ENCODE measurements at regions not wholly inside any gene's neighbourhood (a gene's known extent, or its start where the extent isn't known, plus 50 kb on each side); places are given as distances from the start of the nearest gene placed in this dataset.
"Not testable (repeated sequence)": the region's sequence is repeated elsewhere in the genome, so short reads cannot be mapped to it uniquely, and the experiment has no call there.

DNA sequence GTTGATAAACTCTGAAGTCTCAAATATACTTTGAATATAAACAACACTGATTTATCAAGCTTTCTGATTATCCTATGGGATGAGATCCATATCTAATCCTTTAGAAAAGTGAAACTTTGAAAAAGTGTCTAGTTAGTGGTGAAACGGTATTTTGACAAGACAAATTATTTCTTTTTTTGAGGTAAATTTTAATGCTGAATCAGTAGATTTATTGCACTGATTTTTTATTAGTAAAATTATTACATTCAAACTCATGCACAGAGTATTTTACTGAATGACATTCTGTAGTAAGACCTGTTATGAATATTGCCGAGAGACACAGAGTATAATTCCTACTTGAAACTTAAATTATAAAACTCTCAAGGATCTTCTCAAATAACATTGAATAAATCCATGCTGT is 679.1 kb upstream of the SPRY2 start:
- no peaks in the 10 kb centered on the region for H3K36me3 ChIP-seq
- no peak overlapping the region for H3K4me3 ChIP-seq
- no peak overlapping the region for H3K27ac ChIP-seq
- peaks cover 3% of the 10 kb centered on the region; the same call in 1 of the 2 replicates for H3K4me1 ChIP-seq
- H3K9me3 ChIP-seq (replicated peaks): no peaks in the 10 kb centered on the region; the same call in 1 of the 2 replicates
- no peak for DNase-seq
- H3K27me3 ChIP-seq: no peaks in the 10 kb centered on the region

GRCh38 chr13:81018936-81019335 is 678.0 kb upstream of the SPRY2 start:
- Histone ChIP-seq H3K27ac (no peak overlapping the region), H3K9me3 (replicated peaks) (no peaks in the 10 kb centered on the region; the same call in 1 of the 2 replicates), H3K36me3 (no peaks in the 10 kb centered on the region), H3K4me3 (no peak overlapping the region), H3K4me1 (peaks cover 3% of the 10 kb centered on the region; the same call in 1 of the 2 replicates), H3K27me3 (no peaks in the 10 kb centered on the region)
- DNase-seq: no peak

DNA sequence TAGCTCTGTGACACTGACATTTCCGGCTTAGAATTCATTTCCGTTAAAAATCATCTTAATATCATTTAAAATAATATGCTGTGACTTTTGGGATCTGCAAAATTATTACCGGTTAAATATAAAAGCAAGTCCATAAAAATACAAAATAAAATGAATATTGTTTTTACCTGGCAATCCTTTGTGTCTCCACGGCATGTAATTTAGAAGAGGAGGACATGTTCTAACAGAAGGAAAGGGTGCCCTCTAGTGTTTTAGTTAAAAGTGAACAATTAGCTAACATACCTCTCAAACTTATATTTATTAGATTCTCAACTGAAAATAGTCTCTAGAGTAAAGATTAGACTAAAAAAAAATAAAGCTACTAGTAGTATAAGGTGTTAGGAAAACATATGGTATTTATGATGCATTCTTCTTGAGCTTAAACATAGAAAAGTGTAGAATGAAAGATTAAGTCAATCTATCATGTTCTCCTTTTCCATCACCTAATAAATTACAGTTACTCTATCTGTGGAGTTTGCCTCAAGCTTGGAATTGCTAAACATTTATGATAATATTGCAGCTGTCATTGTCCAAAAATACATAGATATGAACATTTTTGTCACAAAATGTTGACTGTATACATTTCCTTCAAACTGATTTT is 676.7 kb upstream of the SPRY2 start:
- Histone ChIP-seq H3K27ac (0 out of 2 replicates have a peak overlapping the region, but pooled peaks have one; percentile 1), H3K4me1 (peaks cover 3% of the 10 kb centered on the region; the same call in 1 of the 2 replicates), H3K27me3 (no peaks in the 10 kb centered on the region), H3K36me3 (no peaks in the 10 kb centered on the region), H3K4me3 (peak overlapping the region; percentile 18; the same call in 1 of the 2 replicates), H3K9me3 (replicated peaks) (no peaks in the 10 kb centered on the region; the same call in 1 of the 2 replicates)
- peak in 1 of 2 experiments; percentile 75 for DNase-seq

DNA sequence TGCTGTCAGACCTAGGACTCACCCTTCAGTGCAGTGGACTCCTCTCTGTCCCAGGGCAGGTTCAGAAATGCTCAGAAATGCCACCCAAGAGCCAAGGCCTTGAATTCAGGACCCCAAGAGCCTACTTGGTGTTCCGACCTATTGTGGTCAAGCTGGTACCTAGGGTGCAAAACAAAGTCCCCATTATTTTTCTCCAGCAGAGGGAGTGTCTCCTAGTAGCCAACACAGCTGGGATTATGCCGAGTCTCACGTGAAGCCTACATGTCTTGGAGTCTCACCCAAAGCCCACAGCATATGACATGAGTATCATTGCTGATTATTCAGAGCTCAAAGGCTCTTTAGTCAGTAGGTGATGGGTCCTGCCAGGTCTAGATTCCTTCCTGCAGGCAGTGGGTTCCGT is 671.1 kb upstream of the SPRY2 start:
- H3K4me3 ChIP-seq: no peak overlapping the region
- DNase-seq: peak in 1 of 2 experiments; percentile 11
- H3K4me1 ChIP-seq: no peaks in the 10 kb centered on the region
- no peaks in the 10 kb centered on the region for H3K36me3 ChIP-seq
- peaks cover 4% of the 10 kb centered on the region; the same call in 1 of the 2 replicates for H3K9me3 ChIP-seq (replicated peaks)
- no peaks in the 10 kb centered on the region for H3K27me3 ChIP-seq
- H3K27ac ChIP-seq: no peak overlapping the region

GRCh38 chr13:81001828-81002385 is 661.0 kb upstream of the SPRY2 start:
- no peaks in the 10 kb centered on the region for H3K9me3 ChIP-seq (replicated peaks)
- H3K36me3 ChIP-seq: no peaks in the 10 kb centered on the region
- no peaks in the 10 kb centered on the region for H3K27me3 ChIP-seq
- no peak overlapping the region for H3K4me3 ChIP-seq
- no peak for DNase-seq
- H3K27ac ChIP-seq: no peak overlapping the region
- no peaks in the 10 kb centered on the region for H3K4me1 ChIP-seq

- DNase-seq; H3K4me3 ChIP-seq; H3K27ac ChIP-seq; H3K36me3 ChIP-seq; H3K9me3 ChIP-seq (replicated peaks); H3K4me1 ChIP-seq; H3K27me3 ChIP-seq: not testable (repeated sequence)
These were observed 657.7 kb upstream of the SPRY2 start for GRCh38 chr13:80998603-80999002.

GRCh38 chr13:80989747-80990146 is 648.8 kb upstream of the SPRY2 start:
- no peak overlapping the region for H3K4me3 ChIP-seq
- no peaks in the 10 kb centered on the region for H3K4me1 ChIP-seq
- no peaks in the 10 kb centered on the region for H3K27me3 ChIP-seq
- peaks cover 7% of the 10 kb centered on the region for H3K9me3 ChIP-seq (replicated peaks)
- no peak overlapping the region for H3K27ac ChIP-seq
- no peak for DNase-seq
- no peaks in the 10 kb centered on the region for H3K36me3 ChIP-seq

- no peaks in the 10 kb centered on the region for H3K36me3 ChIP-seq
- no peaks in the 10 kb centered on the region for H3K4me1 ChIP-seq
- no peak for DNase-seq
- no peaks in the 10 kb centered on the region for H3K27me3 ChIP-seq
- H3K4me3 ChIP-seq: no peak overlapping the region
- no peak overlapping the region for H3K27ac ChIP-seq
- peaks cover 7% of the 10 kb centered on the region for H3K9me3 ChIP-seq (replicated peaks)
These were observed 648.3 kb upstream of the SPRY2 start for GRCh38 chr13:80989241-80989640.

DNA sequence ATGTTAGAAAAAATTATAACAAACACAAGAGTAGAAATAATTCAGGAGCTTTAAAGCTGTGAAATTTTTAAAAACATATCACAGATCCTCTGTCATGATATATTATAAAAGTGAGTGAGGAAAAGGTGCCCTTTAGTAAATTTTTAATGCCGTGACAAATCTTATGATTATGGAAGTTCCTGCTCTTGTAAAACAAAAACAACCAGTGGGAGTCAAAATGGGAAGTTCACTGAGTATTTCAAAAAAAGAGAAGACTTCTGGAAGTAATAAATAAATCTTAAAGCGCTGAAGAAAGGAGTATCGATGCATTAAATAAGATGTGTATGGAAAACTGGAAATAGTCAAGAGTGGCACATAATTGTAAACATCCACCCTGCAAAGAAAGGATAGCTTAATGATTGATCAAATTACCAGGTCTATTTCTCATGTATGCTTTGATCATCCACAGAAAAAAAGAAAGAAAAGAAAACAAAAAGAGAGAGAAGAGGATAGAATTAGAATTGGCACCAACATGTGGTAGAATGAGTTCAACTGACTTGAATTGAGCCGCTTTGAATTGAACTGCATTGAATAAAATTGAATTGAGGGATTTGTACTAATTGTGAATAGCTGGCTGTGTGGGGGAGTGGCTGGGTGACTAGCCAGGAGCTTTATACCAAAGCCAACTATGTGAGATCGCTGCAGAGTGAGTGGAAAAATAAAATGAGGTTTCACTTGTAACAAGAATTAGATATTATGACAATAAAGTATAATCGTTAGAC is 647.6 kb upstream of the SPRY2 start:
- Histone ChIP-seq H3K9me3 (replicated peaks) (peaks cover 7% of the 10 kb centered on the region), H3K36me3 (no peaks in the 10 kb centered on the region), H3K4me1 (no peaks in the 10 kb centered on the region), H3K27ac (no peak overlapping the region), H3K27me3 (no peaks in the 10 kb centered on the region), H3K4me3 (no peak overlapping the region)
- DNase-seq: no peak

DNA sequence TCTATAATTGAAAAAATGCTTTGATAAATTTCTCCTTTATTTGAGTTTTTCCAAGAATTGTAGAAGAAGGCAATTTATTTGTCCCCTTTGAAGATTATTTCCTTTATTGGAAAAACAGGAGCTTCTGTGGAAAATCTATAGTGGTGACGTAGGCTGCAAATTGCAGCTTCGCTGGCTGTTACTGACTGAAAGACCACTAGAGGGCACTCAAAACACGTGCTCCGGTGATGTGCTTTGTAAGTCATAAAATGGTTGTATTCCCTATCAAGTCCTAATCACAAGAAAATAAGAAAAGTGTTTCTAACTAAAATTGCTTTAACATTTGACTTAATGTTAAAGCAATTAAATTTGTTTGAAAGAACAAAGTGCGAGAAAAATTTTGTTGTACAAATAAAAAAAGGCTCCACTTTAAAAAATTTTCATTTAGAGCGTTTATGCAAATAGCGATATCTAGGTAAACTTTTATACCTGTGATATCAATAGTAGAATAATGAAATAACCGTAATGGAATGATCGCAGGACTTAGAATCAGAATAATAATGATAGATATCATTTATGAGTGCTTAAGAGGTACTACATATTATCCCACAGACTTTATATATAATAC is 638.2 kb upstream of the SPRY2 start:
- no peak overlapping the region for H3K27ac ChIP-seq
- DNase-seq: peak; percentile 37 to 81
- H3K36me3 ChIP-seq: no peaks in the 10 kb centered on the region
- H3K9me3 ChIP-seq (replicated peaks): no peaks in the 10 kb centered on the region; the same call in 1 of the 2 replicates
- no peaks in the 10 kb centered on the region for H3K4me1 ChIP-seq
- no peaks in the 10 kb centered on the region for H3K27me3 ChIP-seq
- no peak overlapping the region for H3K4me3 ChIP-seq

DNA sequence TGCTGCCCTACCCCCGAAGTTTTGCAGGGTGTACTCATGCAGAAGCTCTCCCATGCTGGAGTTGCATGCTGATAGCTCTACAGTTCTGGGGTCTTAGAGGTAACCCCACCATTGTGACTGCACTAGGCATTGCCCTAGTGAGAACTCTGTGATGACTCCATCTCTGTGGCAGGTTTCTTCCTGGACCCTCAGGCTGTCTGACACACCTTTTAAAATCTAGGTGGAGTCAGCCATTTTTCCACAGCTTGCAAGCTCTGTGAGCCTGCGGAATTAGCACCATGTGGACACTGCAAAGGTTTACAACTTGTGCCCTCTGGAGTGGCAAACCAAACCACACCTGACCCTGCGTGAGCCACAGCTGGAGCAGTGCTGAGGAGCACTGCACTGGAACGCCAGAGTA is 636.2 kb upstream of the SPRY2 start:
- no peaks in the 10 kb centered on the region for H3K9me3 ChIP-seq (replicated peaks)
- no peaks in the 10 kb centered on the region for H3K4me1 ChIP-seq
- H3K27ac ChIP-seq: no peak overlapping the region
- no peak for DNase-seq
- no peak overlapping the region for H3K4me3 ChIP-seq
- no peaks in the 10 kb centered on the region for H3K27me3 ChIP-seq
- H3K36me3 ChIP-seq: no peaks in the 10 kb centered on the region

GRCh38 chr13:80975903-80976302 is 635.0 kb upstream of the SPRY2 start:
- H3K36me3 ChIP-seq: no peaks in the 10 kb centered on the region
- H3K27me3 ChIP-seq: no peaks in the 10 kb centered on the region
- no peaks in the 10 kb centered on the region for H3K9me3 ChIP-seq (replicated peaks)
- no peak overlapping the region for H3K27ac ChIP-seq
- no peaks in the 10 kb centered on the region for H3K4me1 ChIP-seq
- no peak overlapping the region for H3K4me3 ChIP-seq
- no peak for DNase-seq

- no peaks in the 10 kb centered on the region for H3K4me1 ChIP-seq
- H3K9me3 ChIP-seq (replicated peaks): no peaks in the 10 kb centered on the region
- H3K27me3 ChIP-seq: no peaks in the 10 kb centered on the region
- H3K27ac ChIP-seq: no peak overlapping the region
- H3K4me3 ChIP-seq: no peak overlapping the region
- H3K36me3 ChIP-seq: no peaks in the 10 kb centered on the region
- DNase-seq: no peak
These were observed 632.8 kb upstream of the SPRY2 start for GRCh38 chr13:80973721-80974120.

GRCh38 chr13:80972857-80973478 is 632.0 kb upstream of the SPRY2 start:
- no peaks in the 10 kb centered on the region for H3K4me1 ChIP-seq
- H3K27ac ChIP-seq: no peak overlapping the region
- no peak overlapping the region for H3K4me3 ChIP-seq
- no peaks in the 10 kb centered on the region for H3K27me3 ChIP-seq
- no peaks in the 10 kb centered on the region for H3K36me3 ChIP-seq
- H3K9me3 ChIP-seq (replicated peaks): no peaks in the 10 kb centered on the region
- no peak for DNase-seq
